ENCODE measurements at regions not wholly inside any gene's neighbourhood (a gene's known extent, or its start where the extent isn't known, plus 50 kb on each side); places are given as distances from the start of the nearest gene placed in this dataset.

- Histone ChIP-seq H3K4me1 (no peaks in the 10 kb centered on the region), H3K36me3 (no peaks in the 10 kb centered on the region), H3K4me3 (no peak overlapping the region), H3K27me3 (replicated peaks in 1 of 7) (peaks cover 0 to 9% (median 0%) of the 10 kb centered on the region in 7 donors), H3K27ac (no peak overlapping the region), H3K9me3 (no peaks in the 10 kb centered on the region)
- TF ChIP-seq CTCF (IDR thresholded peaks at IDR 0.05 in 8 of 11, conservative IDR thresholded peaks at IDR 0.05 in 3 of 11) = no peak
- no peak for TF ChIP-seq POLR2A (IDR thresholded peaks at IDR 0.05)
- TF ChIP-seq POLR2AphosphoS5 (IDR thresholded peaks at IDR 0.05) = no peak
- 58 to 73% (median 68%) methylated on average over 17 of the region's 17 CpGs for WGBS, 5 donors
- intact Hi-C loops (cut with DNase I; ENCODE audit: low total_unique reads) = no loop called here
- DNase-seq = no peak
Measured at GRCh38 chr22:47564651-47565434, 802.4 kb downstream of the TBC1D22A start.

GRCh38 chr22:47564158-47564450 lies 801.7 kb downstream of the TBC1D22A start:
- Histone ChIP-seq H3K9me3 (no peaks in the 10 kb centered on the region), H3K4me1 (no peaks in the 10 kb centered on the region), H3K36me3 (no peaks in the 10 kb centered on the region), H3K4me3 (no peak overlapping the region), H3K27me3 (replicated peaks in 1 of 7) (peaks cover 0 to 14% (median 0%) of the 10 kb centered on the region in 7 donors), H3K27ac (no peak overlapping the region)
- intact Hi-C loops (cut with DNase I; ENCODE audit: low total_unique reads) = no loop called here
- WGBS, 5 donors = 86 to 95% (median 87%) methylated on average over 12 of the region's 12 CpGs
- DNase-seq = no peak
- TF ChIP-seq POLR2A (IDR thresholded peaks at IDR 0.05) (no peak), CTCF (IDR thresholded peaks at IDR 0.05 in 8 of 11, conservative IDR thresholded peaks at IDR 0.05 in 3 of 11) (no peak), POLR2AphosphoS5 (IDR thresholded peaks at IDR 0.05) (no peak)

GRCh38 chr22:47563406-47564157 lies 801.1 kb downstream of the TBC1D22A start:
- H3K9me3 ChIP-seq = no peaks in the 10 kb centered on the region
- 83 to 91% (median 86%) methylated on average over 19 to 21 of the region's 21 CpGs for WGBS, 5 donors
- intact Hi-C loops (cut with DNase I; ENCODE audit: low total_unique reads) = no loop called here

More at GRCh38 chr22:47563406-47564157, 801.1 kb downstream of the TBC1D22A start:
- TF ChIP-seq POLR2AphosphoS5 (IDR thresholded peaks at IDR 0.05) (no peak), CTCF (IDR thresholded peaks at IDR 0.05 in 8 of 11, conservative IDR thresholded peaks at IDR 0.05 in 3 of 11) (no peak), POLR2A (IDR thresholded peaks at IDR 0.05) (no peak)
- no peak overlapping the region for H3K27ac ChIP-seq
- H3K27me3 ChIP-seq (replicated peaks in 1 of 7) = peaks cover 0 to 19% (median 0%) of the 10 kb centered on the region in 7 donors
- H3K36me3 ChIP-seq = no peaks in the 10 kb centered on the region
- H3K4me3 ChIP-seq = no peak overlapping the region
- no peaks in the 10 kb centered on the region for H3K4me1 ChIP-seq
- no peak for DNase-seq

Data from spleen (tissue), 11 donors.